PC-3 (cell line): ENCODE measurements at regions not wholly inside any gene's neighbourhood (a gene's known extent, or its start where the extent isn't known, plus 50 kb on each side); places are given as distances from the start of the nearest gene placed in this dataset.

ENCODE experiments used
- ATAC-seq: fragments of 200-7000 bp; cut with Tn5 transposase; 2 replicates; pipeline ENCODE4 v1.9.1; 2020; ENCODE audit warnings: mild to moderate bottlenecking, moderate library complexity
- BruUV-seq: library from RNA; stranded (reverse); fragments of 400-500 nt; replicated peaks from 2 replicates; lab custom pipeline; 2021; lab: Mats Ljungman, UMichigan
- CTCF ChIA-PET: fragments of 300-600 bp; sonication (Branson Sonifier 250); formaldehyde crosslinking; loops from one replicate; lab custom pipeline; 2022; ENCODE audit warnings: antibody characterized with exemption; lab: Charles Lee
- POLR2A ChIA-PET: fragments of 300-600 bp; sonication (Branson Sonifier 250); formaldehyde crosslinking; loops from one replicate; lab custom pipeline; 2022; ENCODE audit warnings: antibody characterized with exemption; ENCODE audit not compliant: unreplicated experiment; lab: Charles Lee
- DNase-seq: peaks from one replicate; pipeline ENCODE4 v3.0.0-alpha.2; 2015
- H2AFZ ChIP-seq: fragments of 300-600 bp; sonication (generic); 2 replicates; pipeline ENCODE4 v1.6.0; 2016; ENCODE audit warnings: antibody characterized with exemption, low read length
- H3F3A ChIP-seq: fragments of 300-600 bp; sonication (generic); one replicate; pipeline ENCODE4 v1.6.0; 2017; ENCODE audit warnings: antibody characterized with exemption, low read length, control low read depth, mild to moderate bottlenecking; ENCODE audit not compliant: unreplicated experiment
- H3K27ac ChIP-seq: fragments of 300-600 bp; sonication (generic); 2 replicates; pipeline ENCODE4 v1.5.1; 2016; ENCODE audit warnings: mild to moderate bottlenecking, low read length
- H3K27me3 ChIP-seq: fragments of 300-600 bp; sonication (generic); 2 replicates; pipeline ENCODE4 v1.6.1; 2016; ENCODE audit warnings: low read length, mixed read lengths
- H3K36me3 ChIP-seq: fragments of 300-600 bp; sonication (generic); 2 replicates; pipeline ENCODE4 v1.6.1; 2016; ENCODE audit warnings: low read depth, mixed run types, low read length, mixed read lengths
- H3K4me1 ChIP-seq: fragments of 300-600 bp; sonication (generic); 2 replicates; pipeline ENCODE4 v1.5.1; 2016; ENCODE audit warnings: low read length; ENCODE audit not compliant: insufficient read depth
- H3K4me2 ChIP-seq: fragments of 300-600 bp; sonication (generic); 2 replicates; pipeline ENCODE4 v1.6.0; 2016; ENCODE audit warnings: low read length
- H3K4me3 ChIP-seq: fragments of 300-600 bp; sonication (generic); 2 replicates; pipeline ENCODE4 v1.5.1; 2016; ENCODE audit warnings: mild to moderate bottlenecking, low read length, mixed read lengths
- H3K79me2 ChIP-seq: fragments of 300-600 bp; sonication (generic); 2 replicates; pipeline ENCODE4 v1.6.1; 2017; ENCODE audit warnings: low read length, mixed read lengths
- H3K9ac ChIP-seq: fragments of 300-600 bp; sonication (generic); 2 replicates; pipeline ENCODE4 v1.6.0; 2016; ENCODE audit warnings: mild to moderate bottlenecking, low read length
- H3K9me2 ChIP-seq: fragments of 300-600 bp; sonication (generic); replicated peaks from 2 replicates; pipeline ENCODE4 v1.6.1; 2016; ENCODE audit warnings: mixed run types, low read length, mixed read lengths
- H3K9me3 ChIP-seq: fragments of 300-600 bp; sonication (generic); 2 replicates; pipeline ENCODE4 v1.6.1; 2016; ENCODE audit warnings: low read length, mixed read lengths
- H4K20me1 ChIP-seq: fragments of 300-600 bp; sonication (generic); 2 replicates; pipeline ENCODE4 v1.6.1; 2016; ENCODE audit warnings: low read length, mixed read lengths
- CTCF ChIP-seq: fragments of 300-600 bp; sonication (generic); conservative IDR thresholded peaks from 2 replicates; pipeline ENCODE4 v1.5.1; 2017; ENCODE audit warnings: antibody characterized with exemption, low read depth, mild to moderate bottlenecking, low read length
- EZH2 ChIP-seq: fragments of 300-600 bp; sonication (generic); IDR thresholded peaks from one replicate; pipeline ENCODE4 v1.6.1; 2017; ENCODE audit warnings: antibody characterized with exemption, mild to moderate bottlenecking, low read length; ENCODE audit not compliant: unreplicated experiment
- EZH2phosphoT487 ChIP-seq: fragments of 300-600 bp; sonication (generic); IDR thresholded peaks from 2 replicates; pipeline ENCODE4 v1.6.1; 2018; ENCODE audit warnings: mild to moderate bottlenecking, antibody characterized with exemption, low read length, borderline replicate concordance
- intact Hi-C: fragments of 100-400 bp; cut with micrococcal nuclease; formaldehyde crosslinking; loops from 2 replicates; pipeline ENCODE4 v1.9.0; 2023

- no peak overlapping the region for H2AFZ ChIP-seq
- no peaks in the 10 kb centered on the region for H3F3A ChIP-seq
- intact Hi-C loops = no loop called here
- DNase-seq (no peak), ATAC-seq (no peak)
- H3K4me1 ChIP-seq = no peaks in the 10 kb centered on the region
- H3K9me3 ChIP-seq = no peaks in the 10 kb centered on the region
- ChIA-PET CTCF (no interaction called here), POLR2A (no interaction called here)
- no peak for TF ChIP-seq EZH2
- no peak for TF ChIP-seq CTCF
- no peak for TF ChIP-seq EZH2phosphoT487
- no TSS peak for BruUV-seq
- no peaks in the 10 kb centered on the region for H3K36me3 ChIP-seq
- no peaks in the 10 kb centered on the region for H4K20me1 ChIP-seq
- H3K9me2 ChIP-seq = no peaks in the 10 kb centered on the region
- H3K4me2 ChIP-seq = no peak overlapping the region
- no peak overlapping the region for H3K4me3 ChIP-seq
- peaks cover 30% of the 10 kb centered on the region for H3K27me3 ChIP-seq
- H3K79me2 ChIP-seq = no peaks in the 10 kb centered on the region
- H3K9ac ChIP-seq = no peak overlapping the region
- H3K27ac ChIP-seq = no peak overlapping the region
Observed at GRCh38 chr2:126782648-126783047, 116.0 kb upstream of the TEX51 start.

- no TSS peak for BruUV-seq
- CTCF ChIA-PET = no interaction called here
- H3K27me3 ChIP-seq = peaks cover 30% of the 10 kb centered on the region
Observed at GRCh38 chr2:126783341-126783740, 115.3 kb upstream of the TEX51 start.

More at GRCh38 chr2:126783341-126783740, 115.3 kb upstream of the TEX51 start:
- Histone ChIP-seq H3F3A (no peaks in the 10 kb centered on the region), H3K9me2 (no peaks in the 10 kb centered on the region), H3K4me2 (no peak overlapping the region), H2AFZ (no peak overlapping the region), H4K20me1 (no peaks in the 10 kb centered on the region), H3K4me3 (no peak overlapping the region), H3K36me3 (no peaks in the 10 kb centered on the region), H3K9ac (no peak overlapping the region), H3K9me3 (no peaks in the 10 kb centered on the region), H3K27ac (no peak overlapping the region), H3K4me1 (no peaks in the 10 kb centered on the region), H3K79me2 (no peaks in the 10 kb centered on the region)
- ATAC-seq (no peak), DNase-seq (no peak)
- TF ChIP-seq EZH2phosphoT487 = no peak
- no peak for TF ChIP-seq CTCF
- no peak for TF ChIP-seq EZH2
- intact Hi-C loops = no loop called here
- POLR2A ChIA-PET = no interaction called here
